Mesendoderm (in vitro differentiated cells): ENCODE measurements at regions not wholly inside any gene's neighbourhood (a gene's known extent, or its start where the extent isn't known, plus 50 kb on each side); places are given as distances from the start of the nearest gene placed in this dataset.

Source experiments
- DNase-seq: peaks from one replicate; pipeline ENCODE4 v3.0.0; 2013
- H2AK5ac ChIP-seq: 2 replicates; pipeline ENCODE4 v1.6.1; 2013; ENCODE audit warnings: low read length, inconsistent platforms
- H2BK120ac ChIP-seq: 2 replicates; pipeline ENCODE4 v1.6.1; 2013; ENCODE audit warnings: low read depth, mild to moderate bottlenecking, low read length, moderate library complexity, mixed read lengths
- H2BK15ac ChIP-seq: replicated peaks from 2 replicates; pipeline ENCODE4 v1.6.1; 2013; ENCODE audit warnings: low read depth, mild to moderate bottlenecking, moderate library complexity
- H2BK5ac ChIP-seq: 2 replicates; pipeline ENCODE4 v1.6.1; 2013; ENCODE audit warnings: low read length, inconsistent platforms
- H3K18ac ChIP-seq: 2 replicates; pipeline ENCODE4 v1.6.1; 2013; ENCODE audit warnings: mild to moderate bottlenecking, low read length, mixed read lengths
- H3K23ac ChIP-seq: one replicate; pipeline ENCODE4 v1.6.1; 2013; ENCODE audit warnings: low read length
- H3K27ac ChIP-seq: 2 replicates; pipeline ENCODE4 v1.5.1; 2013; ENCODE audit warnings: low read depth, mild to moderate bottlenecking, inconsistent platforms, low read length, moderate library complexity
- H3K27me3 ChIP-seq: 2 replicates; pipeline ENCODE4 v1.6.1; 2013; ENCODE audit warnings: low read length, control low read depth, mild to moderate bottlenecking, inconsistent platforms; ENCODE audit not compliant: insufficient read depth, poor library complexity
- H3K36me3 ChIP-seq: 2 replicates; pipeline ENCODE4 v1.6.1; 2013; ENCODE audit warnings: low read length, inconsistent platforms; ENCODE audit not compliant: control insufficient read depth, insufficient read depth
- H3K4ac ChIP-seq: one replicate; pipeline ENCODE4 v1.6.1; 2013; ENCODE audit warnings: low read depth, mild to moderate bottlenecking, low read length, moderate library complexity
- H3K4me1 ChIP-seq: 2 replicates; pipeline ENCODE4 v1.6.1; 2013; ENCODE audit warnings: low read depth, low read length, inconsistent platforms; ENCODE audit not compliant: control insufficient read depth
- H3K4me2 ChIP-seq: 2 replicates; pipeline ENCODE4 v1.6.1; 2013; ENCODE audit warnings: low read length
- H3K4me3 ChIP-seq: 2 replicates; pipeline ENCODE4 v1.5.1; 2013; ENCODE audit warnings: mild to moderate bottlenecking, low read length
- H3K56ac ChIP-seq: one replicate; pipeline ENCODE4 v1.6.1; 2013; ENCODE audit warnings: low read length
- H3K79me1 ChIP-seq: 2 replicates; pipeline ENCODE4 v1.6.1; 2013; ENCODE audit warnings: low read length, inconsistent platforms
- H3K79me2 ChIP-seq: 2 replicates; pipeline ENCODE4 v1.6.1; 2013; ENCODE audit warnings: mild to moderate bottlenecking, low read length; ENCODE audit not compliant: control insufficient read depth, insufficient read depth
- H3K9ac ChIP-seq: 2 replicates; pipeline ENCODE4 v1.6.1; 2013; ENCODE audit warnings: low read length, inconsistent platforms
- H4K5ac ChIP-seq: one replicate; pipeline ENCODE4 v1.6.1; 2013; ENCODE audit warnings: low read length
- H4K8ac ChIP-seq: one replicate; pipeline ENCODE4 v1.6.1; 2013; ENCODE audit warnings: low read depth, mild to moderate bottlenecking, control low read depth, low read length, moderate library complexity
- WGBS: extraction: QIAGEN DNeasy Blood & Tissue Kit; methylation state at CpG from one replicate; pipeline ENCODE4 v1.1.7; 2013; ENCODE audit warnings: low lambda C conversion rate, missing lambda C conversion rate; ENCODE audit not compliant: insufficient coverage; ENCODE audit errors: extremely low coverage; 5-methylcytosine and 5-hydroxymethylcytosine counted together

- Histone ChIP-seq H3K4ac (no peak overlapping the region), H3K9ac (no peak overlapping the region), H3K36me3 (no peaks in the 10 kb centered on the region), H3K79me2 (no peaks in the 10 kb centered on the region), H3K18ac (no peak overlapping the region), H3K4me3 (no peak overlapping the region), H3K79me1 (no peaks in the 10 kb centered on the region), H3K27ac (no peak overlapping the region), H2BK15ac (no peak overlapping the region), H2BK120ac (no peak overlapping the region), H4K8ac (no peak overlapping the region), H3K56ac (no peak overlapping the region), H3K23ac (no peak overlapping the region), H4K5ac (no peak overlapping the region), H2AK5ac (no peak overlapping the region), H3K4me2 (no peak overlapping the region), H3K4me1 (no peaks in the 10 kb centered on the region), H3K27me3 (no peaks in the 10 kb centered on the region), H2BK5ac (no peak overlapping the region)
- no peak for DNase-seq
- WGBS, result no CpG with 5 or more reads among the region's 24 CpGs
Observed at GRCh38 chr22:46089426-46090035, 60.8 kb upstream of the PPARA start.

- H3K9ac ChIP-seq, result no peak overlapping the region
- H4K8ac ChIP-seq, result no peak overlapping the region
- no peaks in the 10 kb centered on the region for H3K36me3 ChIP-seq
- H3K4ac ChIP-seq, result no peak overlapping the region
- no peak overlapping the region for H4K5ac ChIP-seq
- H3K27ac ChIP-seq, result no peak overlapping the region
- H3K4me3 ChIP-seq, result no peak overlapping the region
- H3K79me1 ChIP-seq, result no peaks in the 10 kb centered on the region
- no peak overlapping the region for H2AK5ac ChIP-seq
- H3K56ac ChIP-seq, result no peak overlapping the region
- no peak overlapping the region for H3K23ac ChIP-seq
- no peak overlapping the region for H3K4me2 ChIP-seq
- DNase-seq, result no peak
- no peak overlapping the region for H2BK120ac ChIP-seq
- no peak overlapping the region for H3K18ac ChIP-seq
- no peak overlapping the region for H2BK15ac ChIP-seq
- no peak overlapping the region for H2BK5ac ChIP-seq
- no peaks in the 10 kb centered on the region for H3K79me2 ChIP-seq
- WGBS, result no CpG with 5 or more reads among the region's 22 CpGs
- H3K4me1 ChIP-seq, result no peaks in the 10 kb centered on the region
- no peaks in the 10 kb centered on the region for H3K27me3 ChIP-seq
Observed at GRCh38 chr22:46090036-46090591, 60.2 kb upstream of the PPARA start.

- no peak overlapping the region for H2BK15ac ChIP-seq
- H2AK5ac ChIP-seq, result no peak overlapping the region
- no peak overlapping the region for H3K4me3 ChIP-seq
- no peaks in the 10 kb centered on the region for H3K36me3 ChIP-seq
- H4K5ac ChIP-seq, result no peak overlapping the region
- H3K56ac ChIP-seq, result no peak overlapping the region
- no peaks in the 10 kb centered on the region for H3K79me1 ChIP-seq
- no peak for DNase-seq
- no peak overlapping the region for H2BK5ac ChIP-seq
- no peak overlapping the region for H3K4ac ChIP-seq
- no peaks in the 10 kb centered on the region for H3K4me1 ChIP-seq
- no peak overlapping the region for H3K4me2 ChIP-seq
- no peak overlapping the region for H2BK120ac ChIP-seq
- no peak overlapping the region for H3K23ac ChIP-seq
- no peak overlapping the region for H3K27ac ChIP-seq
- no peak overlapping the region for H3K18ac ChIP-seq
- H4K8ac ChIP-seq, result no peak overlapping the region
- no peaks in the 10 kb centered on the region for H3K27me3 ChIP-seq
- no peak overlapping the region for H3K9ac ChIP-seq
- H3K79me2 ChIP-seq, result no peaks in the 10 kb centered on the region
- no CpG with 5 or more reads among the region's 10 CpGs for WGBS
Observed at GRCh38 chr22:46090631-46091201, 59.6 kb upstream of the PPARA start.

- H3K27ac ChIP-seq, result no peak overlapping the region
- H2AK5ac ChIP-seq, result no peak overlapping the region
- H3K4ac ChIP-seq, result no peak overlapping the region
- no peak overlapping the region for H2BK15ac ChIP-seq
- no peak for DNase-seq
- no peak overlapping the region for H3K23ac ChIP-seq
- H3K79me1 ChIP-seq, result no peaks in the 10 kb centered on the region
- H4K5ac ChIP-seq, result no peak overlapping the region
- no CpG with 5 or more reads among the region's 19 CpGs for WGBS
- no peak overlapping the region for H2BK5ac ChIP-seq
- H3K56ac ChIP-seq, result no peak overlapping the region
- no peak overlapping the region for H3K4me2 ChIP-seq
- no peak overlapping the region for H3K9ac ChIP-seq
- H3K27me3 ChIP-seq, result no peaks in the 10 kb centered on the region
- no peak overlapping the region for H3K18ac ChIP-seq
- H3K4me3 ChIP-seq, result no peak overlapping the region
- no peaks in the 10 kb centered on the region for H3K79me2 ChIP-seq
- H3K4me1 ChIP-seq, result no peaks in the 10 kb centered on the region
- no peak overlapping the region for H4K8ac ChIP-seq
- H3K36me3 ChIP-seq, result no peaks in the 10 kb centered on the region
- H2BK120ac ChIP-seq, result no peak overlapping the region
Observed at GRCh38 chr22:46091277-46091977, 58.9 kb upstream of the PPARA start.

GRCh38 chr22:46092011-46092410 is 58.3 kb upstream of the PPARA start:
- H4K5ac ChIP-seq, result no peak overlapping the region
- no peak overlapping the region for H3K56ac ChIP-seq
- H3K79me2 ChIP-seq, result no peaks in the 10 kb centered on the region
- H2BK15ac ChIP-seq, result no peak overlapping the region
- no peak overlapping the region for H3K18ac ChIP-seq
- H3K4ac ChIP-seq, result no peak overlapping the region
- H3K9ac ChIP-seq, result no peak overlapping the region
- no peak overlapping the region for H3K4me2 ChIP-seq
- H3K4me1 ChIP-seq, result no peaks in the 10 kb centered on the region
- no peak overlapping the region for H2BK120ac ChIP-seq
- no peak overlapping the region for H4K8ac ChIP-seq
- no peak overlapping the region for H2BK5ac ChIP-seq
- no peak overlapping the region for H3K4me3 ChIP-seq
- no CpG with 5 or more reads among the region's 13 CpGs for WGBS
- H3K36me3 ChIP-seq, result no peaks in the 10 kb centered on the region
- H3K27ac ChIP-seq, result no peak overlapping the region
- H2AK5ac ChIP-seq, result no peak overlapping the region
- H3K27me3 ChIP-seq, result no peaks in the 10 kb centered on the region
- H3K79me1 ChIP-seq, result no peaks in the 10 kb centered on the region
- DNase-seq, result no peak
- H3K23ac ChIP-seq, result no peak overlapping the region
